Hematopoietic multipotent progenitor cell treated with erythropoietin and hydrocortisone succinate and interleukin-3 and kit ligand, for 8 days (in vitro differentiated cells): ENCODE measurements at regions not wholly inside any gene's neighbourhood (a gene's known extent, or its start where the extent isn't known, plus 50 kb on each side); places are given as distances from the start of the nearest gene placed in this dataset.
"Not testable (repeated sequence)": the region's sequence is repeated elsewhere in the genome, so short reads cannot be mapped to it uniquely, and the experiment has no call there.

Experiments used
- DNase-seq: peaks from one replicate; pipeline ENCODE4 v3.0.0-alpha.2; 2015

- no peak for DNase-seq
These were observed 97.6 kb downstream of the LYZL2 start for GRCh38 chr10:30531751-30532530.

DNA sequence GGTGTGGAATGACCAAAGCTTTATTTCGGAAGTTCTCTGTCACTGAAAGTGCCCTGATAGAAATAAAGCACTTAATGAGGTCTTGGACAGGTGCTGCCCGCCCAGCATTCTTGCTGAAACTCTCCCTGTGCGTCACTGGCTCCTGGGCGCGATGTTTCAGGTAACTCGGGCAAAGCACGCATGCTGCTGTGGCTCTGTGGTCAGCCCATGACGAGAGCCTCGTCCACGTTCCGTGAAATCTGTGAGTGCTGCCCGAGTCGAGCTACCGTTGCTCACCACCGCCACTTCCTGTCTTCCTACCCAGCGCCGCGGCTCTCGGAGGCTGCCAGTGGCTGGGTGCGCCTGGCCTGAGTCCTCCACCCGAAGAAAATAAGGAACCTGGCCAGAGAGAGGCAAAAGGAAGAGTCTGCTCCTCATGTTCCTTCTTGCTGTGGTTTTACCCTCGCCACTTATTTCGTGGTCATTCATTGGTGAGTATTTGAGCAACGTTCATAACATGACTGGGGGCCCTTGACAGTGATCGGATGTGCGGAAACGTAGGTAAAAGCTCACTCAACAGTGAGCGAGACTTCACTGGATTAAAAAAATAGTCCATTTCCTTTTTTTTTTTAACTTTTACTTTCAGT is 95.5 kb downstream of the MAP3K8 start:
- DNase-seq, result peak; percentile 73

GRCh38 chr10:30528429-30528786 is 94.4 kb downstream of the MAP3K8 start:
- no peak for DNase-seq

DNA sequence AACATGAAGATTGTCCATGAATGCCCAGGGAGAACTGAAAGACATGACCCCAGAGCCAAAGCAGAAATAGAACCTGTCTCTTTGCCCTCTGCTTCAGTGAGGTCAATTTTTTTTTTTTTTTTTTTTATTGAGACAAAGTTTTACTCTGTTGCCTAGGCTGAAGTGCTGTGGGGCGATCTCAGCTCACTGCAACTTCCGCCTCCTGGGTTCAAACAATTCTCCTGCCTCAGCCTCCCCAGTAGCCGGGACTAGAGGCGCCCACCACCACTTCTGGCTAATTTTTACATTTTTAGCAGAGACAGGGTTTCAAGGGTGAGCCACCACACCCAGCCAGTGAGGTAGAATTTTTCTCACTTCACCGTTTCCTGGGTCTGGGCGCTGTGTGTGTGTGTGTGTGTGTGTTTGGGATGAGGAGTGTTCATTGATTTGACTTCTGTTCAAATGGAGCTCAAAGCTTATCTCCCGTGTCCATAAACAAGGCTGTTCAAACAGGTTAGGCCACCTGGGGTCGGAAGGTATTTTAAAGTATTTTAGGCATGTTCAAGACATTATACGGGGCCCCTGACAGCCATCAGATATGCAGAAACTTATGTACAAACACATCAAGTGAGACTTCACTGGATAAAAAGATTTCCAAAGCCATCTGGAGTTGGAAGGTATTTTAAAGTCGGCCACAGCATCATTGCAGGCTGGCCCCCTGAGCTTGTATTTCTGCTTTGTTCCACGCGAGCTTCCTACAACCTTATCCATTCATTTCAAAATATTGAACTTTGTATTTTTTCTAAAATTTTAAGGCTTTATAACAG is 93.8 kb downstream of the MAP3K8 start:
- DNase-seq, result no peak

DNA sequence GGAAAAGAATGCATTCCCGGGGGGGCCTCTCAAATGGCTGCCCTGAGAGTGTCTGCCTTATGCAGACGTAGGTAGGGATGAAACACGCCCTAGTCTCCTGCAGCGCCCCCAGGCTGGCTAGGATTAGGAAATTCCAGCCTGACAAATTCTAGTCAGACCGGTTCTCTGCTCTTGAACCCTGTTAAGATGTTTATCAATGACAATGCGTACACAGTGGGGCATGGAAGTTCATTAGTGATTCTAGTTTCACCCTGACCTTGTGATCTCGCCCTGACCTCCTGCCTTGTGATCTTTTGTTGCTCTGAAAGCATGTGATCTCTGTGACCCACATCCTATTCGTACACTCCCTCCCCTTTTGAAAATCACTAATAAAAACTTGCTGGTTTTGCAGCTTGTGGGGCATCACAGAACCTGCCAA is 88.7 kb downstream of the MAP3K8 start:
- DNase-seq, result not testable (repeated sequence)

- no peak for DNase-seq
These were observed 84.9 kb downstream of the MAP3K8 start for GRCh38 chr10:30518907-30519306.
